Uterus (tissue), 2 donors: ENCODE measurements at regions not wholly inside any gene's neighbourhood (a gene's known extent, or its start where the extent isn't known, plus 50 kb on each side); places are given as distances from the start of the nearest gene placed in this dataset.

ENCODE experiments used
- CTCF ChIP-seq, 4 experiments: fragments of 200-600 bp in 2 of 4; fragments of 450-650 bp in 2 of 4; sonication (generic) in 2 of 4; IDR thresholded peaks; one replicate each; pipeline ENCODE4 v1.5.1; 2016 to 2019; ENCODE audit warnings: antibody characterized with exemption in 4 of 4, mild to moderate bottlenecking in 2 of 4, moderate library complexity in 1 of 4
- POLR2A ChIP-seq, 2 donors: fragments of 450-650 bp; IDR thresholded peaks; one replicate each; pipeline ENCODE4 v1.6.1; 2016; ENCODE audit warnings: antibody characterized with exemption in 2 of 2, mild to moderate bottlenecking in 1 of 2, moderate library complexity in 1 of 2

- no peak for TF ChIP-seq CTCF (IDR thresholded peaks at IDR 0.05)
- TF ChIP-seq POLR2A (IDR thresholded peaks at IDR 0.05): no peak
Observed at GRCh38 chr1:53379662-53380002, 51.8 kb upstream of the LRP8 start.
